ENCODE measurements at regions not wholly inside any gene's neighbourhood (a gene's known extent, or its start where the extent isn't known, plus 50 kb on each side); places are given as distances from the start of the nearest gene placed in this dataset.

- ChIA-PET POLR2A (no interaction called here), CTCF (no interaction called here)
- H3K4me1 Mint-ChIP-seq = no peaks in the 10 kb centered on the region
- H3K9me3 Mint-ChIP-seq = no peaks in the 10 kb centered on the region
- no peaks in the 10 kb centered on the region for H3K36me3 Mint-ChIP-seq (ENCODE audit: low read depth)
- H3K4me3 Mint-ChIP-seq = no peak overlapping the region
- no peak overlapping the region for H3K27ac Mint-ChIP-seq
- DNase-seq = no peak
- no peaks in the 10 kb centered on the region for H3K27me3 Mint-ChIP-seq
These were observed 233.1 kb upstream of the SOX11 start for GRCh38 chr2:5459041-5459440.

GRCh38 chr2:5464657-5465056 lies 227.5 kb upstream of the SOX11 start:
- Mint-ChIP-seq H3K36me3 (ENCODE audit: low read depth) (no peaks in the 10 kb centered on the region), H3K9me3 (no peaks in the 10 kb centered on the region), H3K27me3 (no peaks in the 10 kb centered on the region), H3K4me3 (no peak overlapping the region), H3K4me1 (no peaks in the 10 kb centered on the region), H3K27ac (no peak overlapping the region)
- DNase-seq = no peak
- CTCF ChIA-PET = no interaction called here
- POLR2A ChIA-PET = no interaction called here

GRCh38 chr2:5465859-5466258 lies 226.3 kb upstream of the SOX11 start:
- no peaks in the 10 kb centered on the region for H3K36me3 Mint-ChIP-seq (ENCODE audit: low read depth)
- no peak overlapping the region for H3K27ac Mint-ChIP-seq
- ChIA-PET POLR2A (no interaction called here), CTCF (no interaction called here)
- H3K9me3 Mint-ChIP-seq = no peaks in the 10 kb centered on the region
- H3K4me3 Mint-ChIP-seq = no peak overlapping the region
- no peaks in the 10 kb centered on the region for H3K4me1 Mint-ChIP-seq
- H3K27me3 Mint-ChIP-seq = no peaks in the 10 kb centered on the region
- DNase-seq = no peak

GRCh38 chr2:5467178-5467905 lies 224.8 kb upstream of the SOX11 start:
- ChIA-PET CTCF (no interaction called here), POLR2A (no interaction called here)
- no peaks in the 10 kb centered on the region for H3K4me1 Mint-ChIP-seq
- no peaks in the 10 kb centered on the region for H3K36me3 Mint-ChIP-seq (ENCODE audit: low read depth)
- no peaks in the 10 kb centered on the region for H3K27me3 Mint-ChIP-seq
- H3K4me3 Mint-ChIP-seq = no peak overlapping the region
- H3K9me3 Mint-ChIP-seq = no peaks in the 10 kb centered on the region
- no peak overlapping the region for H3K27ac Mint-ChIP-seq
- DNase-seq = no peak

- DNase-seq = no peak
- no peaks in the 10 kb centered on the region for H3K27me3 Mint-ChIP-seq
- no peak overlapping the region for H3K4me3 Mint-ChIP-seq
- ChIA-PET POLR2A (no interaction called here), CTCF (no interaction called here)
- H3K36me3 Mint-ChIP-seq (ENCODE audit: low read depth) = no peaks in the 10 kb centered on the region
- no peak overlapping the region for H3K27ac Mint-ChIP-seq
- no peaks in the 10 kb centered on the region for H3K9me3 Mint-ChIP-seq
- no peaks in the 10 kb centered on the region for H3K4me1 Mint-ChIP-seq
These were observed 219.5 kb upstream of the SOX11 start for GRCh38 chr2:5472673-5473072.

GRCh38 chr2:5473635-5474034 lies 218.5 kb upstream of the SOX11 start:
- DNase-seq = no peak
- ChIA-PET POLR2A (no interaction called here), CTCF (interaction anchor here (0.7 kb wide), 1 partner anchor 9 kb away, joined by 4 read pairs; no protein-coding TSS in a partner anchor)
- Mint-ChIP-seq H3K27me3 (no peaks in the 10 kb centered on the region), H3K4me1 (no peaks in the 10 kb centered on the region), H3K4me3 (no peak overlapping the region), H3K36me3 (ENCODE audit: low read depth) (no peaks in the 10 kb centered on the region), H3K27ac (no peak overlapping the region), H3K9me3 (no peaks in the 10 kb centered on the region)

GRCh38 chr2:5474716-5475115 lies 217.5 kb upstream of the SOX11 start:
- no peak overlapping the region for H3K27ac Mint-ChIP-seq
- DNase-seq = no peak
- no peaks in the 10 kb centered on the region for H3K36me3 Mint-ChIP-seq (ENCODE audit: low read depth)
- POLR2A ChIA-PET = no interaction called here
- H3K27me3 Mint-ChIP-seq = no peaks in the 10 kb centered on the region
- no peaks in the 10 kb centered on the region for H3K4me1 Mint-ChIP-seq
- H3K4me3 Mint-ChIP-seq = no peak overlapping the region
- H3K9me3 Mint-ChIP-seq = no peaks in the 10 kb centered on the region
- CTCF ChIA-PET = no interaction called here

GRCh38 chr2:5479265-5479928 lies 212.8 kb upstream of the SOX11 start:
- POLR2A ChIA-PET = no interaction called here
- CTCF ChIA-PET = no interaction called here
- H3K4me3 Mint-ChIP-seq = no peak overlapping the region
- no peaks in the 10 kb centered on the region for H3K4me1 Mint-ChIP-seq
- no peak for DNase-seq
- H3K9me3 Mint-ChIP-seq = no peaks in the 10 kb centered on the region
- H3K36me3 Mint-ChIP-seq (ENCODE audit: low read depth) = no peaks in the 10 kb centered on the region
- H3K27me3 Mint-ChIP-seq = no peaks in the 10 kb centered on the region
- H3K27ac Mint-ChIP-seq = no peak overlapping the region

GRCh38 chr2:5482929-5483331 lies 209.3 kb upstream of the SOX11 start:
- Mint-ChIP-seq H3K27ac (no peak overlapping the region), H3K4me1 (no peaks in the 10 kb centered on the region), H3K4me3 (no peak overlapping the region), H3K27me3 (no peaks in the 10 kb centered on the region), H3K9me3 (no peaks in the 10 kb centered on the region), H3K36me3 (ENCODE audit: low read depth) (no peaks in the 10 kb centered on the region)
- ChIA-PET POLR2A (no interaction called here), CTCF (no interaction called here)
- DNase-seq = no peak

- Mint-ChIP-seq H3K27me3 (no peaks in the 10 kb centered on the region), H3K4me1 (no peaks in the 10 kb centered on the region), H3K9me3 (no peaks in the 10 kb centered on the region), H3K36me3 (ENCODE audit: low read depth) (no peaks in the 10 kb centered on the region), H3K4me3 (no peak overlapping the region), H3K27ac (no peak overlapping the region)
- ChIA-PET POLR2A (no interaction called here), CTCF (no interaction called here)
- DNase-seq = no peak
These were observed 207.3 kb upstream of the SOX11 start for GRCh38 chr2:5484868-5485267.

GRCh38 chr2:5491523-5491922 lies 200.7 kb upstream of the SOX11 start:
- Mint-ChIP-seq H3K9me3 (no peaks in the 10 kb centered on the region), H3K36me3 (ENCODE audit: low read depth) (no peaks in the 10 kb centered on the region), H3K4me3 (no peak overlapping the region), H3K27me3 (no peaks in the 10 kb centered on the region), H3K27ac (no peak overlapping the region), H3K4me1 (no peaks in the 10 kb centered on the region)
- DNase-seq = no peak
- ChIA-PET CTCF (no interaction called here), POLR2A (no interaction called here)

- Mint-ChIP-seq H3K27me3 (no peaks in the 10 kb centered on the region), H3K36me3 (ENCODE audit: low read depth) (no peaks in the 10 kb centered on the region), H3K27ac (no peak overlapping the region), H3K4me3 (no peak overlapping the region), H3K4me1 (no peaks in the 10 kb centered on the region), H3K9me3 (no peaks in the 10 kb centered on the region)
- DNase-seq = no peak
- POLR2A ChIA-PET = no interaction called here
- CTCF ChIA-PET = interaction anchor here (0.6 kb wide), 1 partner anchor 114 kb away, joined by 5 read pairs; no protein-coding TSS in a partner anchor
These were observed 198.9 kb upstream of the SOX11 start for GRCh38 chr2:5493256-5493655.

- no peaks in the 10 kb centered on the region for H3K27me3 Mint-ChIP-seq
- ChIA-PET POLR2A (no interaction called here), CTCF (no interaction called here)
- no peak for DNase-seq
- no peak overlapping the region for H3K27ac Mint-ChIP-seq
- H3K4me3 Mint-ChIP-seq = no peak overlapping the region
- no peaks in the 10 kb centered on the region for H3K4me1 Mint-ChIP-seq
- no peaks in the 10 kb centered on the region for H3K36me3 Mint-ChIP-seq (ENCODE audit: low read depth)
- no peaks in the 10 kb centered on the region for H3K9me3 Mint-ChIP-seq
These were observed 198.0 kb upstream of the SOX11 start for GRCh38 chr2:5494212-5494611.

- Mint-ChIP-seq H3K27me3 (no peaks in the 10 kb centered on the region), H3K36me3 (ENCODE audit: low read depth) (no peaks in the 10 kb centered on the region), H3K9me3 (no peaks in the 10 kb centered on the region), H3K4me1 (no peaks in the 10 kb centered on the region), H3K4me3 (no peak overlapping the region), H3K27ac (no peak overlapping the region)
- no peak for DNase-seq
- POLR2A ChIA-PET = interaction anchor here (0.6 kb wide), 1 partner anchor 1182 kb away, joined by 3 read pairs; no protein-coding TSS in a partner anchor
- CTCF ChIA-PET = no interaction called here
These were observed 196.6 kb upstream of the SOX11 start for GRCh38 chr2:5495586-5495985.
